GM18520 (cell line): ENCODE measurements at regions not wholly inside any gene's neighbourhood (a gene's known extent, or its start where the extent isn't known, plus 50 kb on each side); places are given as distances from the start of the nearest gene placed in this dataset.
"Not testable (repeated sequence)": the region's sequence is repeated elsewhere in the genome, so short reads cannot be mapped to it uniquely, and the experiment has no call there.

Experiments
- ATAC-seq: cut with Tn5 transposase; IDR thresholded peaks from one replicate; pipeline ENCODE4 v1.9.1; 2021; ENCODE audit not compliant: unreplicated experiment

DNA sequence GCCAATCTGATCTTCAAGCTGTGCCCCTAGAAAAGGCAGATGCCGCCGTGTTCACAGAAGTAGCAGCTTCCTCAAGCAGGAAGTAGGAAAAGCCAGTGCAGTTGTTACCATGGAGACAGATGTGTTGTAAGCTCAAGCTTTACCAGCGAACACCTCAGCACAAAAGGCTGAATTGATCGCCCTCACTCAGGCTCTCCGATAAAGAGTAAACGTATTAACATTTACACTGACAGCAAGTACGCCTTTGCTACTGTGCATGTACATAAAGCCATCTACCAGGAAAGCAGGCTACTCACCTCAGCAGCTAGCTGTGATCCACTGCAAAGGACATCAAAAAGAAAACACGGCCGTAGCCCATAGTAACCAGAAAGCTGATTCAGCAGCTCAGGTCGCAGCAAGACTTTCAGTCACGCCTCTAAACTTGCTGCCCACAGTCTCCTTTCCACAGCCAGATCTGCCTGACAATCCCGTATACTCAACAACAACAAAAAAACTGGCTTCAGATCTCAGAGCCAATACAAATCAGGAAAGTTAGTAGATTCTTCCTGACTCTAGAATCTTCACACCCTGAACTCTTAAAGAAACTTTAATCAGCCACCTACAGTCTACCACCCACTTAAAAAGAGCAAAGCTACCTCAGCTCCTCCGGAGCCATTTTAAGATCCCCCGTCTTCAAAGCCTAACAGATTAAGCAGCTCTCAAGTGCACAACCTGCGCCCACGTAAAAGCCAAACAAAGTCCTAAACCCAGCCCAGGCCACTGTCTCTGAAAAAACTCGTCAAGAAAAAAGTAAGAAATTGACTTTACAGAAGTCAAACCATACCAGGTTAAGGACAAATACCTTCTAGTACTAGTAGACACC, 160.0 kb downstream of the DEFB131A start:
- ATAC-seq: not testable (repeated sequence)

DNA sequence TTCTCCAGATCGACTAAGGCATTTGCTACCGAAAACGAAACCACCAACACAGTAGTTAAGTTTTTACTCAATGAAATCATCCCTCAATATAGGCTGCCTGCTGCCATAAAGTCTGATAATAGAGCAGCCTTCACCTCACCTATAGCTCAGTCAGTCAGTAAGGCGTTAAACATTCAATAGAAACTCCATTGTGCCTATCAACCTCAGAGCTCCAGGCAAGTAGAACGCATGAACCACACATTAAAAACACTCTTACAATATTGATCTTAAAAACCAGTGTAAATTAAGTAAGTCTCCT, 160.6 kb downstream of the DEFB131A start:
- ATAC-seq: not testable (repeated sequence)

GRCh38 chr4:9608300-9608699, 164.1 kb downstream of the DEFB131A start:
- ATAC-seq: no peak

- not testable (repeated sequence) for ATAC-seq
Observed at GRCh38 chr4:9610321-9610720, 166.1 kb downstream of the DEFB131A start.

DNA sequence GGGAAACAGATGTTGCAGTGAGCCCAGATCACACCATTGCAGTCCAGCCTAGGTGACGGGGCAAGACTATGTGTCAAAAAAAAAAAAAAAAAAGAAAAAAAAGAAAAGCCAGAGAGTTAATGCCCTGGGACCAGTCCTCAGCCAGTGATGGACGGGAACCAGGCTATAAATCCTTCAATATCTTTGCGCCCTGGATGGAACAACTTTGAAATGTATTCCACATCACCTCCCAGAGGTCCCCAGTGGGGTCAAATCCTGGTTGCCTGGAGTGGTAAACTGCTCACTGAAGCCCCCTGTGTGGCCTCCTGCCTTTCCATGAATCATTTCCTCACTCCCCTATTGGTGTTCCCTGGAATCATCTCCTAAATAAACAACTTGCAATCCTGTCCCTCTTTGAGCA, 166.9 kb downstream of the DEFB131A start:
- ATAC-seq: no peak

- not testable (repeated sequence) for ATAC-seq
Observed at GRCh38 chr4:9636411-9636810, 145.0 kb upstream of the DRD5 start.

- ATAC-seq: not testable (repeated sequence)
Observed at GRCh38 chr4:9659678-9660077, 121.8 kb upstream of the DRD5 start.

DNA sequence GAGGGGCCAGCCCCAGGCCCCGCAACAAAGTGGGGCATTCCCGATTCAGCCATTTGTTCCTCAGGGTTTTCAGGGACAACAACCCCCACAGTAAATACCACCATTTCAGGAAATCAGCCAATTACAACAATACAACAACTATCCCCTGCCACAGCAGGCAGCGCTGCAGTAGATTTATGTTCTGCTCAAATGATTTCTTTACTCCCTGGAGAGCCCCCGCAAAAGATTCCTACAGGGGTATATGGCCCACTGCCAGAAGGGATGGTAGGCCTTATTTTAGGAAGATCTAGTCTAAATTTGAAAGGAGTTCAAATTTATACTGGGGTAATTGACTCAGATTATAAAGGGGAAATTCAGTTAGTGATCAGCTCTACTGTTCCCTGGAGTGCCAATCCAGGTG, 120.5 kb upstream of the DRD5 start:
- not testable (repeated sequence) for ATAC-seq

GRCh38 chr4:9670725-9671124, 110.7 kb upstream of the DRD5 start:
- ATAC-seq: not testable (repeated sequence)

- not testable (repeated sequence) for ATAC-seq
Observed at GRCh38 chr4:9677357-9677756, 104.1 kb upstream of the DRD5 start.

DNA sequence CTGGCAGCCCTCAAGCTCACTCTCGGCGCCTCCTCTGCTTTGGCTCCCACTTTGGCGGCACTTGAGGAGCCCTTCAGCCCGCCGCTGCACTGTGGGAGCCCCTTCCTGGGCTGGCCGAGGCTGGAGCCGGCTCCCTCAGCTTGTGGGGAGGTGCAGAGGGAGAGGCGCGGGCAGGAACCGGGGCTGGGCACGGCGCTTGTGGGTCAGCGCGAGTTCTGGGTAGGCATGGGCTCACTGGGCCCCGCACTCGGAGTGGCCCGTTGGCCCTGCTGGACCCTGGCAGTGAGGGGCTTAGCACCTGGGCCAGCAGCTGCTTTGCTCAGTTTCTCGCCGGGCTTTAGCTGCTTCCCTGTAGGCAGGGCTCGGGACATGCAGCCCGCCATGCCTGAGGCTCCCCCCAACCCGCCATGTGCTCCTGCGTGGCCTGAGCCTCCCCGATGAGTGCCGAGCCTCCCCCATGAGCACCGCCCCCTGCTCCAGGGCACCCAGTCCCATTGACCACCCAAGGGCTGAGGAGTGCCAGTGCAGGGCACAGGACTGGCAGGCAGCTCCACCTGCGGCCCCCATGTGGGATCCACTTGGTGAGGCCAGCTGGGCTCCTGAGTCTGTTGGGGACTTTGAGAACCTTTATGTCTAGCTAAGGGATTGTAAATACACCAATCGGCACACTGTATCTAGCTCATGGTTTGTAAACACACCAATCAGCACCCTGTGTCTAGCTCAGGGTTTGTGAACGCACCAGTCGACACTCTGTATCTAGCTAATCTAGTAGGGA, 101.5 kb upstream of the DRD5 start:
- no peak for ATAC-seq

GRCh38 chr4:9683174-9683573, 98.3 kb upstream of the DRD5 start:
- ATAC-seq: not testable (repeated sequence)

DNA sequence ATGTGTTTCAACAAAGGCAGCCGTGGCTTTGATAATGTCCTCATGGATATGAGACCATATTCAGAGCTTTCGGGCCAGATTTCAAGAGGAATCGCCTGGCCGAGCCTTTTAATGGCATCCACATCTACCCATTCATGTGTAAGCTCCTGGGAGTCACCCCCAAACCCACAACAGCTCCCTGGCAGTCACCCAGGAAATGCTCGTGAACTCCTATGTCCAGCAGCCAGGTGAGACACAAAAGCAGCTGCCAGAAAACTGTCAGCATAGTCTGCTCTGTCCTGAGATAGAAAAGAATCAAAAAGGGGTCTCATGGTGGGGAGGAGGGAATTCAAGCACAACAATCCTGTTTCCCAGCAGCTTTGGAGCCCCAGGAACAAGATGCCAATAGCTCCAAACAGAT, 96.4 kb upstream of the DRD5 start:
- ATAC-seq: not testable (repeated sequence)

- ATAC-seq: no peak
Observed at GRCh38 chr4:9685692-9686091, 95.7 kb upstream of the DRD5 start.

- ATAC-seq: not testable (repeated sequence)
Observed at GRCh38 chr4:9690636-9691237, 90.7 kb upstream of the DRD5 start.

DNA sequence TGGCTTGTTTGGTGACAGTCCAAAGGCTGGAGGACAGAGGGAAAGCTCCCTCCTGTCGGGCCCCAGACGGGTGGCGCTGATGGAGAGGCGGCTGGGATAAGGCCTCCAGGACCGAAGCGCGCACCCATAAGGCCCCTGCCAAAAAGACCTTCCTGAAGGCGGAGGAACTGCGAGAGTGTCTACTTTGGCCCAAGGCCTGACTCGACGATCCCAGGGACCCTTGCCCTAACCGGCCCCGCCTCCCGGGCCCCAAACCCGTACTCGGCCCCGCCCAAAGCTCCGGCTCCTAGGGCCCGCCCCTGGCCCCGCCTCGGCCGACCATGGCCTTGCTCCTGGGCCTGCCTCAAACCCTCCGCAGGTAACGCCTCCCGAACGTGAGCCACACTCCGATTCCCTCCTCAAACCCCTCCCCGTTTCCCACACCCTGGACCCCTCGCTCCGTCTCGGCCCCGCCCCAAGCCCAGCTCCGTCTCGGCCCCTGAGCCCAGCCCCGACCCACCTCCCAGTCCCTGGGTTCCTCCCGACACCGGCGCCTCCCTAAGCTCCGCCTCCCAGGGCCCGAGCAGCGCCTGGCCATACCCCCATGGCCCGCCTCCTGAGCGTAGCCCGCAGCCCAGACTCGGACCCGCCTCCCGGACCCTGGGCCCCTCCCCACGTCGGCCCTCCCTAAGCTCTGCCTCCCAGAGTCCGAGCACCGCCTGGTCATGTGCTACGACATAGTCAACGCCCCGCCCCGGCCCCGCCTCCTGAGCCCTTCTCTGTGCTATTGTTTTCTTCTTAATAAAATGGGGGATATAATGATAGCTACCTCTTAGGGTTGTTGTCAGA, 90.0 kb upstream of the DRD5 start:
- ATAC-seq: peak; percentile 100

DNA sequence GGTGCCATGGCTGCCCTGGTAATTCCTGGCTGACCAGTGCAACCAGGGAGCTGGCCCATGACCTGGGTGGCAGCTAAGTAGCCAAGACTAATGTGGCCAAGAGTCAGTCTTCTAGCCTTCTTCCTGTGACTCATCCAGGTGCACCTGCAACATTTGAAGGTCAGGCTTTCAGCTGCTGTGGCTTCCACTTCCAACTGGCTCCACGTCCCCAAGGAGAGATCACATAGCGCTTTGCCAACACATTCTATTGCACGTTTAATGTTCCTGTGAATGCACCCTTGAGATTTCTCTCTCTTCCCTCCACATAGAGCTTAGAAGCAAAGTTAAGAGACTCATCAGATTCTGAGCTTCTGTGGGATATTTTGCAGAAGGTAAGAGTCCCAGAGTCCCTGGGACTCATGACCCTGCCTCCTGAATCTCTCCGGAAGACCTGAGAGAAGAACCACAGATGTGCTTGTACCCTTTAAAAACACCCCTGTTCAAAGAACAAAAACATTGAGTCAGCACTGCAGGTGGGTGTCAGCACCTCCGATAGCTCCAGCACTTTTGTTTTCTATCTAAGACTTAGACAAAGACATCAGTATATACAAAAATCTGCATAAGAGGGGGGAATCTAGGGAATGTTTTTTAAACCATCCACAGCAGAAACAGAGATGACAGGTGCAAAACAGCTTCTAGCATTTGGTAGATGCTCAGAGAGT, 88.5 kb upstream of the DRD5 start:
- not testable (repeated sequence) for ATAC-seq

GRCh38 chr4:9694403-9694802, 87.0 kb upstream of the DRD5 start:
- not testable (repeated sequence) for ATAC-seq

DNA sequence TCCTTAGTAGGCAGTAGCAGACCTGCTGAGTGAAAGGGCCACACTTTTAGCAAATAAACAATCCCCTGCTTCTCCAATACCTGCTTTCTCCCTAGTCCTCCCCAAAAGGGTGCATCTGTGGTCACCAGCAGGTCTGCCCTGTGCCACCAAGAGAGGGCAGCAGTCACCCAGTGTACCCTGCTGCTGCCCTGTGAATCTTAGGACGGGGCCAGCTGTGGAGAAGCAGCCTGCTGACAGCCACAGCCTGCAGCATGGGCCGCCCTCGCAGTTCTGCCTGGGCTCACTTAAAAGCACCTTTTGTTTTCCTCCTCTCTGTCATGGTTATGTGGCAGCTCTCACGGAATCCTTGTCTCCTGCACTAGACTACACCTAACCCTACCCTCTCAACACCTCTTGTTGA, 85.4 kb upstream of the DRD5 start:
- ATAC-seq: not testable (repeated sequence)

DNA sequence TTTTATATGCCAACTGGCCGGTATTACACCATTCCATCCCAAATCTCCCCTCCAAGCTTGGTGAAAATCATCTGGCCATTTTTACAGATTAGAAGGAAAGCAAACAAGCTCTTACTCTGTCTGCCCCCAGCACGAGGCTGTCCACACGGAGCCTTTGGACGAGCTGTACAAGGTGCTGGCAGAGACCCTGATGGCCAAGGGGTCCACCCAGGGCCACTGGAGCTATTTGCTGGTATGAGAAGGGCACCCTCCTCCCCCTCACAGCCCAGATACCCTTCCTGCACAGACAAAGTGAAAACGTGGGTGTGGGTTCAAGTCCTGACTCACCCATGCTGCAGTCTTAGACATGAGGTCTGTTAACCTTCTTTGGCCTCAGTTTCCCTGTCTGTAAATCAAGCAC, 84.9 kb upstream of the DRD5 start:
- ATAC-seq: not testable (repeated sequence)
